WTC11 (cell line): ENCODE measurements at regions not wholly inside any gene's neighbourhood (a gene's known extent, or its start where the extent isn't known, plus 50 kb on each side); places are given as distances from the start of the nearest gene placed in this dataset.

ENCODE experiments used
- ATAC-seq: fragments of 200-7000 bp; cut with Tn5 transposase; 2 replicates; pipeline ENCODE4 v1.10.0; 2021; ENCODE audit warnings: mild to moderate bottlenecking, moderate library complexity
- CTCF ChIA-PET: fragments of 300-600 bp; sonication (Branson Sonifier 250); formaldehyde crosslinking; loops from one replicate; lab custom pipeline; 2021; ENCODE audit warnings: antibody characterized with exemption; lab: Charles Lee
- POLR2A ChIA-PET: fragments of 350-600 bp; sonication (Branson Sonifier 250); formaldehyde crosslinking; loops from one replicate; lab custom pipeline; 2021; ENCODE audit warnings: antibody characterized with exemption; lab: Charles Lee
- DNase-seq: peaks from one replicate; pipeline ENCODE4 v3.0.0; 2021; ENCODE audit warnings: low spot score
- H3K27ac Mint-ChIP-seq: 2 replicates; pipeline ENCODE4 v1.8.0; 2021; ENCODE audit warnings: mixed read lengths
- H3K27me3 Mint-ChIP-seq: 2 replicates; pipeline ENCODE4 v1.8.0; 2021; ENCODE audit warnings: low read depth, mild to moderate bottlenecking, moderate library complexity, mixed read lengths
- H3K36me3 Mint-ChIP-seq: 2 replicates; pipeline ENCODE4 v1.8.0; 2021; ENCODE audit warnings: mixed read lengths
- H3K4me1 Mint-ChIP-seq: 2 replicates; pipeline ENCODE4 v1.8.0; 2022; ENCODE audit warnings: mixed read lengths
- H3K4me3 Mint-ChIP-seq: 2 replicates; pipeline ENCODE4 v1.8.0; 2021; ENCODE audit warnings: mild to moderate bottlenecking, moderate library complexity, mixed read lengths
- H3K9me3 Mint-ChIP-seq: 2 replicates; pipeline ENCODE4 v1.8.0; 2021; ENCODE audit warnings: mixed read lengths
- AFF4 ChIP-seq: sonication (generic); formaldehyde crosslinking; IDR thresholded peaks from 2 replicates; pipeline ENCODE4 v1.8.1; 2023; ENCODE audit warnings: mild to moderate bottlenecking, missing genetic modification reagents, borderline replicate concordance
- ETV6 ChIP-seq: sonication (generic); formaldehyde crosslinking; IDR thresholded peaks from 2 replicates; pipeline ENCODE4 v1.8.1; 2022; ENCODE audit warnings: mild to moderate bottlenecking, missing genetic modification reagents
- FOXK1 ChIP-seq: sonication (generic); formaldehyde crosslinking; IDR thresholded peaks from 2 replicates; pipeline ENCODE4 v1.8.0; 2022; ENCODE audit warnings: mild to moderate bottlenecking, moderate library complexity, missing genetic modification reagents
- MAX ChIP-seq: sonication (generic); formaldehyde crosslinking; IDR thresholded peaks from 2 replicates; pipeline ENCODE4 v1.8.0; 2022; ENCODE audit warnings: mild to moderate bottlenecking, missing genetic modification reagents
- NR3C1 ChIP-seq: sonication (generic); formaldehyde crosslinking; conservative IDR thresholded peaks from 2 replicates; pipeline ENCODE4 v1.8.1; 2023; ENCODE audit warnings: low read depth, mild to moderate bottlenecking, missing genetic modification reagents
- OVOL2 ChIP-seq: fragments of 250-450 bp; sonication (Bioruptor Pico); IDR thresholded peaks from 2 replicates; pipeline ENCODE4 v1.9.0; 2021; ENCODE audit warnings: mild to moderate bottlenecking, borderline replicate concordance
- PRRX2 ChIP-seq: fragments of 250-450 bp; sonication (Bioruptor Pico); IDR thresholded peaks from 2 replicates; pipeline ENCODE4 v1.8.0; 2021; ENCODE audit warnings: mild to moderate bottlenecking
- TEAD1 ChIP-seq: sonication (generic); formaldehyde crosslinking; IDR thresholded peaks from 2 replicates; pipeline ENCODE4 v1.8.0; 2022; ENCODE audit warnings: mild to moderate bottlenecking, missing genetic modification reagents
- TEAD4 ChIP-seq: sonication (generic); formaldehyde crosslinking; IDR thresholded peaks from 2 replicates; pipeline ENCODE4 v1.8.0; 2022; ENCODE audit warnings: mild to moderate bottlenecking, missing genetic modification reagents
- ZBTB21 ChIP-seq: sonication (generic); formaldehyde crosslinking; IDR thresholded peaks from 2 replicates; pipeline ENCODE4 v1.8.1; 2023; ENCODE audit warnings: mild to moderate bottlenecking, missing genetic modification reagents, borderline replicate concordance
- ZNF396 ChIP-seq: fragments of 250-450 bp; sonication (Bioruptor Pico); IDR thresholded peaks from 2 replicates; pipeline ENCODE4 v1.8.0; 2021; ENCODE audit warnings: mild to moderate bottlenecking, moderate library complexity, borderline replicate concordance
- ZSCAN18 ChIP-seq: fragments of 250-450 bp; sonication (Bioruptor Pico); IDR thresholded peaks from 2 replicates; pipeline ENCODE4 v2.1.2; 2022; ENCODE audit warnings: mild to moderate bottlenecking, moderate library complexity
- TF ChIP-seq, protein P1 (sequence below): sonication (generic); formaldehyde crosslinking; IDR thresholded peaks from 2 replicates; pipeline ENCODE4 v1.8.1; 2023; ENCODE audit warnings: mild to moderate bottlenecking, missing genetic modification reagents
- TF ChIP-seq, protein P2 (sequence below): sonication (generic); formaldehyde crosslinking; IDR thresholded peaks from 2 replicates; pipeline ENCODE4 v1.8.0; 2022; ENCODE audit warnings: mild to moderate bottlenecking, missing genetic modification reagents
- TF ChIP-seq, protein P3 (sequence below): fragments of 250-450 bp; sonication (Bioruptor Pico); IDR thresholded peaks from 2 replicates; pipeline ENCODE4 v1.9.0; 2021; ENCODE audit warnings: moderate library complexity, mild to moderate bottlenecking, inconsistent platforms, borderline replicate concordance
- TF ChIP-seq, protein P4 (sequence below): sonication (generic); formaldehyde crosslinking; IDR thresholded peaks from 2 replicates; pipeline ENCODE4 v1.8.0; 2023; ENCODE audit warnings: missing genetic modification reagents, mild to moderate bottlenecking, borderline replicate concordance
- TF ChIP-seq, protein P5 (sequence below): sonication (generic); formaldehyde crosslinking; IDR thresholded peaks from 2 replicates; pipeline ENCODE4 v1.8.1; 2022; ENCODE audit warnings: low read depth, missing genetic modification reagents, borderline replicate concordance
- TF ChIP-seq, protein P6 (sequence below): sonication (generic); formaldehyde crosslinking; IDR thresholded peaks from 2 replicates; pipeline ENCODE4 v1.8.1; 2022; ENCODE audit warnings: mild to moderate bottlenecking, missing genetic modification reagents, moderate library complexity, borderline replicate concordance

DNA sequence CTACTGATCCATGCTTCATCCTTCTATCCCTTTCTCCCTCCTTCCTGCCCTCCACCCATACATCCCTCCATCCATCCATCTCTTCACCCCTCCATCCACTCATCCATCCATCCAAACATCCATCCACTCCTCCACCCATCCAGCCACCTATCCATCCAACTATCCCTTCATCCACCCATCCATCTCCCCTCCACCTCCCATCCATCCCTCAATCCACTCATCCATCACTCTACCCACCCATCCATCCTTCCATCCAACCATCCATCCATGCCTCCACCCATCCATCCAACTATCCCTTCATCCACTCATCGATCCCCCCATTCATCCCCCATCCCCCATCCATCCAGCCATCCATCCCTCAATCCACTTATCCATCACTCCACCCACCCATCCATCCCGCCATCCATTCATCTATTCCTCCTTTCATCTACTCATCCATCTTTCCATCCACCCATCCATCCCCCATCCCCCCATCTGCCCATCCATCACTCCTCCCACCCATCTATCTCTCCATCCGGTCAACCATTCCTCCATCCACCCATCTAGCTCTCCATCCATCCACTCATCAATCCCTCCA is 132.4 kb upstream of the IQSEC1 start:
- CTCF ChIA-PET = no interaction called here
- no peak for DNase-seq
- Mint-ChIP-seq H3K27ac (no peak overlapping the region), H3K9me3 (no peaks in the 10 kb centered on the region), H3K4me3 (no peak overlapping the region)
- POLR2A ChIA-PET = no interaction called here
- TF ChIP-seq, protein P1, sequence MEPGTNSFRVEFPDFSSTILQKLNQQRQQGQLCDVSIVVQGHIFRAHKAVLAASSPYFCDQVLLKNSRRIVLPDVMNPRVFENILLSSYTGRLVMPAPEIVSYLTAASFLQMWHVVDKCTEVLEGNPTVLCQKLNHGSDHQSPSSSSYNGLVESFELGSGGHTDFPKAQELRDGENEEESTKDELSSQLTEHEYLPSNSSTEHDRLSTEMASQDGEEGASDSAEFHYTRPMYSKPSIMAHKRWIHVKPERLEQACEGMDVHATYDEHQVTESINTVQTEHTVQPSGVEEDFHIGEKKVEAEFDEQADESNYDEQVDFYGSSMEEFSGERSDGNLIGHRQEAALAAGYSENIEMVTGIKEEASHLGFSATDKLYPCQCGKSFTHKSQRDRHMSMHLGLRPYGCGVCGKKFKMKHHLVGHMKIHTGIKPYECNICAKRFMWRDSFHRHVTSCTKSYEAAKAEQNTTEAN (CRISPR knock-in tag) = no peak
- TF ChIP-seq FOXK1 (CRISPR knock-in tag) (no peak), NR3C1 (CRISPR knock-in tag) (no peak)
- TF ChIP-seq, protein P2, sequence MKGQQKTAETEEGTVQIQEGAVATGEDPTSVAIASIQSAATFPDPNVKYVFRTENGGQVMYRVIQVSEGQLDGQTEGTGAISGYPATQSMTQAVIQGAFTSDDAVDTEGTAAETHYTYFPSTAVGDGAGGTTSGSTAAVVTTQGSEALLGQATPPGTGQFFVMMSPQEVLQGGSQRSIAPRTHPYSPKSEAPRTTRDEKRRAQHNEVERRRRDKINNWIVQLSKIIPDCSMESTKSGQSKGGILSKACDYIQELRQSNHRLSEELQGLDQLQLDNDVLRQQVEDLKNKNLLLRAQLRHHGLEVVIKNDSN (CRISPR knock-in tag) = no peak
- TF ChIP-seq, all 79 proteins: peak for 0
- no peak for ATAC-seq
- Mint-ChIP-seq H3K36me3 (no peaks in the 10 kb centered on the region), H3K4me1 (peaks cover 10% of the 10 kb centered on the region), H3K27me3 (no peaks in the 10 kb centered on the region)

DNA sequence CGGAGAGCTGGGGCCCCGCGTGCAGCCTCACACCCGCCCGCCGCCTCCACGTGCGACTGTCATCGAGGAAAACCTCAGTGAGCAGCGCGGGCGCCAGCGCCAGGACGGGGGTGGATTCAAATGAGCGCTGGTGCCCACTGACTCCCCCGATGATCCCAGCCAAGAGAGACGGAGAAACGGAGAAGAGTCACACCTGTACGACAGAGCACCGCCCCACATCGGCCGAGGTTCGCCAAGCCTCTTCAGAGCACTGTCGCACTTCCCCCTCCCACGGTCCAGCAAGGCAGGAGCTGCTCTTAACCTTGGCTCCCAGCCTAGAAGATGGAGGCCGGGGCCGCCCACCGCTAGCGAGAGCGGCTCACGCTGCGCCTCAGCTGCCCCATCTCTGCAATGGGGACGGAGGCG is 130.9 kb upstream of the IQSEC1 start:
- POLR2A ChIA-PET = no interaction called here

More for the DNA sequence above, 130.9 kb upstream of the IQSEC1 start:
- ATAC-seq = no peak
- Mint-ChIP-seq H3K9me3 (no peaks in the 10 kb centered on the region), H3K4me1 (peaks cover 20% of the 10 kb centered on the region), H3K36me3 (no peaks in the 10 kb centered on the region), H3K27me3 (no peaks in the 10 kb centered on the region), H3K4me3 (no peak overlapping the region), H3K27ac (no peak overlapping the region)
- TF ChIP-seq AFF4 (CRISPR knock-in tag) = no peak
- TF ChIP-seq, protein P3, sequence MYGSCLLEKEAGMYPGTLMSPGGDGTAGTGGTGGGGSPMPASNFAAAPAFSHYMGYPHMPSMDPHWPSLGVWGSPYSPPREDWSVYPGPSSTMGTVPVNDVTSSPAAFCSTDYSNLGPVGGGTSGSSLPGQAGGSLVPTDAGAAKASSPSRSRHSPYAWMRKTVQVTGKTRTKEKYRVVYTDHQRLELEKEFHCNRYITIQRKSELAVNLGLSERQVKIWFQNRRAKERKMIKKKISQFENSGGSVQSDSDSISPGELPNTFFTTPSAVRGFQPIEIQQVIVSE (CRISPR knock-in tag) = no peak
- TF ChIP-seq ZSCAN18 = no peak
- TF ChIP-seq, protein P4, sequence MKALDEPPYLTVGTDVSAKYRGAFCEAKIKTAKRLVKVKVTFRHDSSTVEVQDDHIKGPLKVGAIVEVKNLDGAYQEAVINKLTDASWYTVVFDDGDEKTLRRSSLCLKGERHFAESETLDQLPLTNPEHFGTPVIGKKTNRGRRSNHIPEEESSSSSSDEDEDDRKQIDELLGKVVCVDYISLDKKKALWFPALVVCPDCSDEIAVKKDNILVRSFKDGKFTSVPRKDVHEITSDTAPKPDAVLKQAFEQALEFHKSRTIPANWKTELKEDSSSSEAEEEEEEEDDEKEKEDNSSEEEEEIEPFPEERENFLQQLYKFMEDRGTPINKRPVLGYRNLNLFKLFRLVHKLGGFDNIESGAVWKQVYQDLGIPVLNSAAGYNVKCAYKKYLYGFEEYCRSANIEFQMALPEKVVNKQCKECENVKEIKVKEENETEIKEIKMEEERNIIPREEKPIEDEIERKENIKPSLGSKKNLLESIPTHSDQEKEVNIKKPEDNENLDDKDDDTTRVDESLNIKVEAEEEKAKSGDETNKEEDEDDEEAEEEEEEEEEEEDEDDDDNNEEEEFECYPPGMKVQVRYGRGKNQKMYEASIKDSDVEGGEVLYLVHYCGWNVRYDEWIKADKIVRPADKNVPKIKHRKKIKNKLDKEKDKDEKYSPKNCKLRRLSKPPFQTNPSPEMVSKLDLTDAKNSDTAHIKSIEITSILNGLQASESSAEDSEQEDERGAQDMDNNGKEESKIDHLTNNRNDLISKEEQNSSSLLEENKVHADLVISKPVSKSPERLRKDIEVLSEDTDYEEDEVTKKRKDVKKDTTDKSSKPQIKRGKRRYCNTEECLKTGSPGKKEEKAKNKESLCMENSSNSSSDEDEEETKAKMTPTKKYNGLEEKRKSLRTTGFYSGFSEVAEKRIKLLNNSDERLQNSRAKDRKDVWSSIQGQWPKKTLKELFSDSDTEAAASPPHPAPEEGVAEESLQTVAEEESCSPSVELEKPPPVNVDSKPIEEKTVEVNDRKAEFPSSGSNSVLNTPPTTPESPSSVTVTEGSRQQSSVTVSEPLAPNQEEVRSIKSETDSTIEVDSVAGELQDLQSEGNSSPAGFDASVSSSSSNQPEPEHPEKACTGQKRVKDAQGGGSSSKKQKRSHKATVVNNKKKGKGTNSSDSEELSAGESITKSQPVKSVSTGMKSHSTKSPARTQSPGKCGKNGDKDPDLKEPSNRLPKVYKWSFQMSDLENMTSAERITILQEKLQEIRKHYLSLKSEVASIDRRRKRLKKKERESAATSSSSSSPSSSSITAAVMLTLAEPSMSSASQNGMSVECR (CRISPR knock-in tag) = no peak
- TF ChIP-seq OVOL2 (CRISPR knock-in tag) = no peak
- TF ChIP-seq, protein P5, sequence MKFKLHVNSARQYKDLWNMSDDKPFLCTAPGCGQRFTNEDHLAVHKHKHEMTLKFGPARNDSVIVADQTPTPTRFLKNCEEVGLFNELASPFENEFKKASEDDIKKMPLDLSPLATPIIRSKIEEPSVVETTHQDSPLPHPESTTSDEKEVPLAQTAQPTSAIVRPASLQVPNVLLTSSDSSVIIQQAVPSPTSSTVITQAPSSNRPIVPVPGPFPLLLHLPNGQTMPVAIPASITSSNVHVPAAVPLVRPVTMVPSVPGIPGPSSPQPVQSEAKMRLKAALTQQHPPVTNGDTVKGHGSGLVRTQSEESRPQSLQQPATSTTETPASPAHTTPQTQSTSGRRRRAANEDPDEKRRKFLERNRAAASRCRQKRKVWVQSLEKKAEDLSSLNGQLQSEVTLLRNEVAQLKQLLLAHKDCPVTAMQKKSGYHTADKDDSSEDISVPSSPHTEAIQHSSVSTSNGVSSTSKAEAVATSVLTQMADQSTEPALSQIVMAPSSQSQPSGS (CRISPR knock-in tag) = no peak
- no peak for TF ChIP-seq ZBTB21 (CRISPR knock-in tag)
- TF ChIP-seq PRRX2 (CRISPR knock-in tag) = no peak
- TF ChIP-seq MAX (CRISPR knock-in tag) = no peak
- TF ChIP-seq, protein P6, sequence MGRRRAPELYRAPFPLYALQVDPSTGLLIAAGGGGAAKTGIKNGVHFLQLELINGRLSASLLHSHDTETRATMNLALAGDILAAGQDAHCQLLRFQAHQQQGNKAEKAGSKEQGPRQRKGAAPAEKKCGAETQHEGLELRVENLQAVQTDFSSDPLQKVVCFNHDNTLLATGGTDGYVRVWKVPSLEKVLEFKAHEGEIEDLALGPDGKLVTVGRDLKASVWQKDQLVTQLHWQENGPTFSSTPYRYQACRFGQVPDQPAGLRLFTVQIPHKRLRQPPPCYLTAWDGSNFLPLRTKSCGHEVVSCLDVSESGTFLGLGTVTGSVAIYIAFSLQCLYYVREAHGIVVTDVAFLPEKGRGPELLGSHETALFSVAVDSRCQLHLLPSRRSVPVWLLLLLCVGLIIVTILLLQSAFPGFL (CRISPR knock-in tag) = no peak
- TF ChIP-seq ETV6 (CRISPR knock-in tag) = no peak
- no peak for TF ChIP-seq TEAD4 (CRISPR knock-in tag)
- no peak for TF ChIP-seq ZNF396 (CRISPR knock-in tag)
- no peak for TF ChIP-seq TEAD1 (CRISPR knock-in tag)
- DNase-seq = no peak
- CTCF ChIA-PET = interaction anchor here (0.9 to 1.8 kb wide), 4 partner anchors 11 to 80 kb away, joined by 3 to 7 read pairs (median 3); no protein-coding TSS in a partner anchor
